ENCODE measurements at regions not wholly inside any gene's neighbourhood (a gene's known extent, or its start where the extent isn't known, plus 50 kb on each side); places are given as distances from the start of the nearest gene placed in this dataset.

GRCh38 chr4:125135652-125136051 is 179.1 kb upstream of the FAT4 start:
- TF ChIP-seq, protein P1, sequence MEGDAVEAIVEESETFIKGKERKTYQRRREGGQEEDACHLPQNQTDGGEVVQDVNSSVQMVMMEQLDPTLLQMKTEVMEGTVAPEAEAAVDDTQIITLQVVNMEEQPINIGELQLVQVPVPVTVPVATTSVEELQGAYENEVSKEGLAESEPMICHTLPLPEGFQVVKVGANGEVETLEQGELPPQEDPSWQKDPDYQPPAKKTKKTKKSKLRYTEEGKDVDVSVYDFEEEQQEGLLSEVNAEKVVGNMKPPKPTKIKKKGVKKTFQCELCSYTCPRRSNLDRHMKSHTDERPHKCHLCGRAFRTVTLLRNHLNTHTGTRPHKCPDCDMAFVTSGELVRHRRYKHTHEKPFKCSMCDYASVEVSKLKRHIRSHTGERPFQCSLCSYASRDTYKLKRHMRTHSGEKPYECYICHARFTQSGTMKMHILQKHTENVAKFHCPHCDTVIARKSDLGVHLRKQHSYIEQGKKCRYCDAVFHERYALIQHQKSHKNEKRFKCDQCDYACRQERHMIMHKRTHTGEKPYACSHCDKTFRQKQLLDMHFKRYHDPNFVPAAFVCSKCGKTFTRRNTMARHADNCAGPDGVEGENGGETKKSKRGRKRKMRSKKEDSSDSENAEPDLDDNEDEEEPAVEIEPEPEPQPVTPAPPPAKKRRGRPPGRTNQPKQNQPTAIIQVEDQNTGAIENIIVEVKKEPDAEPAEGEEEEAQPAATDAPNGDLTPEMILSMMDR (conservative IDR thresholded peaks at IDR 0.05; ENCODE audit: low read depth, low read length) = no peak
- TF ChIP-seq EZH2 (IDR thresholded peaks at IDR 0.05; ENCODE audit: borderline replicate concordance, low read depth, low read length, poor library complexity, severe bottlenecking) = no peak

All from A673 (cell line).